Endothelial cell (in vitro differentiated cells): ENCODE measurements at regions not wholly inside any gene's neighbourhood (a gene's known extent, or its start where the extent isn't known, plus 50 kb on each side); places are given as distances from the start of the nearest gene placed in this dataset.

Experiments used
- DNase-seq: peaks from one replicate; pipeline ENCODE4 v3.0.0; 2021; ENCODE audit warnings: low spot score
- H3K27ac Mint-ChIP-seq: one replicate; pipeline ENCODE4 v1.8.0; 2021; ENCODE audit warnings: mixed read lengths, inconsistent platforms; ENCODE audit not compliant: unreplicated experiment
- H3K27me3 Mint-ChIP-seq: one replicate; pipeline ENCODE4 v1.8.0; 2021; ENCODE audit warnings: mild to moderate bottlenecking, moderate library complexity, mixed read lengths, inconsistent platforms; ENCODE audit not compliant: unreplicated experiment
- H3K36me3 Mint-ChIP-seq: one replicate; pipeline ENCODE4 v1.8.0; 2021; ENCODE audit warnings: mild to moderate bottlenecking, low read depth, mixed read lengths, inconsistent platforms; ENCODE audit not compliant: unreplicated experiment
- H3K4me1 Mint-ChIP-seq: one replicate; pipeline ENCODE4 v1.8.0; 2021; ENCODE audit warnings: mild to moderate bottlenecking, mixed read lengths, inconsistent platforms; ENCODE audit not compliant: unreplicated experiment
- H3K4me3 Mint-ChIP-seq: one replicate; pipeline ENCODE4 v1.8.0; 2021; ENCODE audit warnings: mild to moderate bottlenecking, mixed read lengths, inconsistent platforms; ENCODE audit not compliant: unreplicated experiment
- H3K9me3 Mint-ChIP-seq: one replicate; pipeline ENCODE4 v1.8.0; 2021; ENCODE audit warnings: mixed read lengths, inconsistent platforms; ENCODE audit not compliant: unreplicated experiment
- TF ChIP-seq, protein P1 (sequence below): fragments of 200-600 bp; sonication (generic); IDR thresholded peaks from one replicate; pipeline ENCODE4 v1.5.0; 2021; ENCODE audit warnings: antibody characterized with exemption; ENCODE audit not compliant: unreplicated experiment

DNA sequence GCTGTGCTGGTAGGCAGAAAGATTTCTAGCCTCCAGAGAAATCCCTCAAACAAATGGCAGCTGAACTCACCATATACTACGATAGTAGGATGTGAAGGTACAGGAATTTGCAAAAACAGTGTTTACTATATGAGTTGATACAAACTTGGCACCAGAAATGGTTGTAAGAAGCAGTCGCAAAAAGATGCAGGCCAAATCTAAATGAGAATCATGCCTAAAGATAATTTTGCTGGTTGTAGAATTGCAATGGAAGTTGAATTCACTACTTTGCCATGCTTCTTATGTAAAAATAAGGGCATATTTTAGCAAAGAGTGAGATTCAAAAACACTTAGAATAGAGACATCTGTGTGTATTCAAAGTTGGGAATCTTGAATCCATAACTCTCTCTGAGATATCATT lies 924.7 kb downstream of the SUCLG1 start:
- Mint-ChIP-seq H3K4me3 (no peak overlapping the region), H3K36me3 (no peaks in the 10 kb centered on the region), H3K9me3 (no peaks in the 10 kb centered on the region), H3K4me1 (no peaks in the 10 kb centered on the region), H3K27ac (no peak overlapping the region), H3K27me3 (no peaks in the 10 kb centered on the region)
- TF ChIP-seq, protein P1, sequence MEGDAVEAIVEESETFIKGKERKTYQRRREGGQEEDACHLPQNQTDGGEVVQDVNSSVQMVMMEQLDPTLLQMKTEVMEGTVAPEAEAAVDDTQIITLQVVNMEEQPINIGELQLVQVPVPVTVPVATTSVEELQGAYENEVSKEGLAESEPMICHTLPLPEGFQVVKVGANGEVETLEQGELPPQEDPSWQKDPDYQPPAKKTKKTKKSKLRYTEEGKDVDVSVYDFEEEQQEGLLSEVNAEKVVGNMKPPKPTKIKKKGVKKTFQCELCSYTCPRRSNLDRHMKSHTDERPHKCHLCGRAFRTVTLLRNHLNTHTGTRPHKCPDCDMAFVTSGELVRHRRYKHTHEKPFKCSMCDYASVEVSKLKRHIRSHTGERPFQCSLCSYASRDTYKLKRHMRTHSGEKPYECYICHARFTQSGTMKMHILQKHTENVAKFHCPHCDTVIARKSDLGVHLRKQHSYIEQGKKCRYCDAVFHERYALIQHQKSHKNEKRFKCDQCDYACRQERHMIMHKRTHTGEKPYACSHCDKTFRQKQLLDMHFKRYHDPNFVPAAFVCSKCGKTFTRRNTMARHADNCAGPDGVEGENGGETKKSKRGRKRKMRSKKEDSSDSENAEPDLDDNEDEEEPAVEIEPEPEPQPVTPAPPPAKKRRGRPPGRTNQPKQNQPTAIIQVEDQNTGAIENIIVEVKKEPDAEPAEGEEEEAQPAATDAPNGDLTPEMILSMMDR, result no peak
- DNase-seq, result no peak

DNA sequence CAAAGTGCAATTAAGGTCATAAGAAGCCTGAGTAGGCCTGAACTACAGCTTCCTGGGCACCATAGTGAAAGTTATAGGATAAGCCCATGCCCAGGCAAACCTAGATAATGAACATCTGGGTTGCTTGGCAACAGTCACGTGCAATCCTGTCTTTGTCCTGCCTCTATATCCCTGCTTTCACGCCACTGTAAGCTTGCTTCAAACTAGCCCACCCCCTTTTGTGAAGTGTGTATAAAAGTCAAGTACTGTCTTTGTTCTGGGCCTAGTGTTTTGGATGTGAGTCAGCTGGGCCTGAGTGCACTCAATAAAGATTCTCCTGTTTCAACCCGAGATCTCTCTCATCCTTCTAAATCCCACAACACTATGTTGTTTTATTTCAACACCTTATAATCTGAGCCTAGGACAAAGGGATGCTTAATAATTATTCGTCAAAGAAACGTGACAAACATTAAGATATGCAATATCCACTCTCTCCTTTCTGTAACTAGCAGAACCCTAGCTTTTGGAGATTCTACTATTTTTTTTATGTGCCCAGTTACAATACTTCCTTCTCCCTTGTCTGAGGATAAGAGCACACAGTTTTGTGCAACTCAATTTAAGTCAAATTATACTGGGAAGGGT lies 927.8 kb downstream of the SUCLG1 start:
- Mint-ChIP-seq H3K4me1 (no peaks in the 10 kb centered on the region), H3K27me3 (no peaks in the 10 kb centered on the region), H3K36me3 (no peaks in the 10 kb centered on the region), H3K27ac (no peak overlapping the region), H3K4me3 (no peak overlapping the region), H3K9me3 (no peaks in the 10 kb centered on the region)
- DNase-seq, result no peak
- TF ChIP-seq, protein P1, result no peak

DNA sequence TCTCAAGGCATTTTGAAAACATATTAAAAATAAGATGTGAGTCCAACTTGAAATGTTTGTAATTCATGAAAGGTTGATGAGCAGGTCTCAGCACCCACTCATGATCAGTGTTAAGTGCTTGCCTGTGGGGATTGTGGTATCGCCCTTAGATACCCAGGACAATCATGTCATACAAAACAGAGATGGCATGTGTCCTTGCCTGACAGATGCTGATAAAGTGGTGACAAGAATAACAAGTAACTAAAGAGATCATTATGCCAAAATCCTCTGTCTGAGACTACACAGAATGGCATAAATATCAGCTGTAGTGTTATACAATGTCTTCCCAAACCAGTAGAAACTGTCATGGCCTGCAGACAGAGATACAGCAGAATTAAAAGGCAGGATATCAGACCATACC lies 930.3 kb downstream of the SUCLG1 start:
- no peak overlapping the region for H3K4me3 Mint-ChIP-seq
- DNase-seq, result no peak
- no peaks in the 10 kb centered on the region for H3K4me1 Mint-ChIP-seq
- TF ChIP-seq, protein P1, result no peak
- H3K27me3 Mint-ChIP-seq, result no peaks in the 10 kb centered on the region
- no peaks in the 10 kb centered on the region for H3K36me3 Mint-ChIP-seq
- H3K9me3 Mint-ChIP-seq, result no peaks in the 10 kb centered on the region
- no peak overlapping the region for H3K27ac Mint-ChIP-seq

DNA sequence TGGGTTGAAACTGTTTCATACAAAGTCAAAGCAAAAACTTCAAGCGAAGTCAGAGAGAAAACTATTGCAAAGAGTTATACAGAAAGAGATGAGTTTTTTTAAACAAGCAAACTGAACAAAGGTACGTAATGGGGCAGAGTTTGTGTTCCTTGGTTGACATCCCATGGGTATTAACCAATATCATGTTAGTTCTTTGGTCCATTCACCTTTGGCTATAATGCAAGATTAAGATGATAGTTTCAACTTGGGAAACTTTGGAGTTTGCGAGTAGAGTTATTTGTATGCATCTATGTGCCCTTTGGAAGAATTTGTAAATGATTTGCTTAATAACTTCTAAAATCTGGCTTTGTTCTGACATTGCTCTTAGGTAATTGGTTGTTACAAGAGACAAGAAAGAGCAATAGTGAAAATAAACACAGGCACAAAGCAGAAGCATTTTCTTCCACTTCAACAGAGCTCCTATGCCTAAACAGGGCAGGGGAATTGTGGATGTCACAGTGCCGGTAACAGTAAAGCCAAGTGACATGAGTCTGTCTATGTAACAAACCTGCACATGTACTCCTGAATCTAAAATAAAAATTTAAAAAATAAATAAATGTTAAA lies 936.1 kb downstream of the SUCLG1 start:
- TF ChIP-seq, protein P1, result no peak
- Mint-ChIP-seq H3K27me3 (no peaks in the 10 kb centered on the region), H3K4me1 (no peaks in the 10 kb centered on the region), H3K9me3 (no peaks in the 10 kb centered on the region), H3K4me3 (no peak overlapping the region), H3K36me3 (peaks cover 4% of the 10 kb centered on the region), H3K27ac (no peak overlapping the region)
- no peak for DNase-seq

DNA sequence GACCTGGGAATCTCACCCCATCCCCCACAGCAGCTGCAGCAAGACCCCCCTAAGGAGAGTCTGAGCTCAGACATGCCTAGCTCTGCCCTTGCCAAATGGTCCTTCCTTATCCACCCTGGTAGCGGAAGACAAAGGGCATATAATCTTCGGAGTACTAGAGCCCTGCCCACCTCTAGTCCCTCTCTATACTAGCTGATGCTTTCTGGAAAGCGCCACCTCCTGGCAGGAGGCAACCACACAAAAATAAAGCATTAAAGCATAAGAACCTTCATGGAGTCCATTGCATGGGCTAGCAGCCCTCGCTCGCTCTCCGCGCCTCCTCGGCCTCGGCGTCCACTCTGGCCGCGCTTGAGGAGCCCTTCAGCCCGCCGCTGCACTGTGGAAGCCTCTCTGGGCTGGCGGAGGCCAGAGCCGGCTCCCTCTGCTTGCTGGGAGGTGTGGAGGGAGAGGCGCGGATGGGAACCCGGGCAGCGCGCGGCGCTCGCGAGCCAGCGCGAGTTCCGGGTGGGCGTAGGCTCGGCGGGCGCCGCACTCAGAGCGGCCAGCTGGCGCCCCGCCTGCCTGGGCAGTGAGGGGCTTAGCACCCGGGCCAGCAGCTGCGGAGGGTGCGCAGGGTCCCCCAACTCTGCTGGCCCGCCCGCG lies 941.2 kb downstream of the SUCLG1 start:
- Mint-ChIP-seq H3K36me3 (peaks cover 4% of the 10 kb centered on the region), H3K27me3 (no peaks in the 10 kb centered on the region), H3K9me3 (no peaks in the 10 kb centered on the region), H3K4me3 (no peak overlapping the region), H3K27ac (no peak overlapping the region), H3K4me1 (no peaks in the 10 kb centered on the region)
- TF ChIP-seq, protein P1, result no peak
- DNase-seq, result no peak
